A172 (cell line): ENCODE measurements at regions not wholly inside any gene's neighbourhood (a gene's known extent, or its start where the extent isn't known, plus 50 kb on each side); places are given as distances from the start of the nearest gene placed in this dataset.
"Not testable (repeated sequence)": the region's sequence is repeated elsewhere in the genome, so short reads cannot be mapped to it uniquely, and the experiment has no call there.

Experiments
- DNase-seq: peaks from one replicate; pipeline ENCODE4 v3.0.0-alpha.2; 2015; ENCODE audit warnings: low spot score

DNA sequence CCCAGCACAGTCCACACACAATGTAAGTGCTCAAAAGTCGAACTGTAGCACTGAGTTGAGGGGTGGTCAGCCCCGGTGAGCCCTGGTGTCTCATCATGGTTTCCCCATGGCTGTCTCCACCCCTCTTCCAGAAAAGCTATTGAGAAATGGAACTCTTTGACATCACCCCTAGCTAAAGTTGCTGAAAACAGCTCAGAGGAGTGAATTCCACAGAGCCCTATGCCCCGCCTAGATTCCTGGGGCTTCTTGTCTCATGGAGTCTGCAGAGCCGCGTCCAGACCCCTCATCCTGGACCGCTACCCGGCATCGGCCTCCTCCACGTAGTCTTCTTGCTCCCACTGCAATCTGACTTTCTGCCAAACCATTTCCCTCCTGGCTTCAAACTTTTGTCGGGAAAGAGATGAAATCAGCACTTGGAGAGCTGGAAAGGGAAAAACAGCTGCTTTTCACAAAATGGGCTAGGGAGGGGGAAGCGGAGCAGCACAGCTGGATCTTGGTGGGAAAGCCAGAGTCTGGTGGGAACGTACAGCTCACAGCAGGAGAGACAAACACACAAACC lies 132.2 kb downstream of the SNX5 start:
- DNase-seq = no peak

GRCh38 chr20:17835934-17836300 lies 132.7 kb downstream of the SNX5 start:
- DNase-seq = no peak

- peak; percentile 91 for DNase-seq
Observed at GRCh38 chr20:17835240-17835933, 133.2 kb downstream of the SNX5 start.

- DNase-seq = no peak
Observed at GRCh38 chr20:17834804-17835203, 133.8 kb downstream of the SNX5 start.

DNA sequence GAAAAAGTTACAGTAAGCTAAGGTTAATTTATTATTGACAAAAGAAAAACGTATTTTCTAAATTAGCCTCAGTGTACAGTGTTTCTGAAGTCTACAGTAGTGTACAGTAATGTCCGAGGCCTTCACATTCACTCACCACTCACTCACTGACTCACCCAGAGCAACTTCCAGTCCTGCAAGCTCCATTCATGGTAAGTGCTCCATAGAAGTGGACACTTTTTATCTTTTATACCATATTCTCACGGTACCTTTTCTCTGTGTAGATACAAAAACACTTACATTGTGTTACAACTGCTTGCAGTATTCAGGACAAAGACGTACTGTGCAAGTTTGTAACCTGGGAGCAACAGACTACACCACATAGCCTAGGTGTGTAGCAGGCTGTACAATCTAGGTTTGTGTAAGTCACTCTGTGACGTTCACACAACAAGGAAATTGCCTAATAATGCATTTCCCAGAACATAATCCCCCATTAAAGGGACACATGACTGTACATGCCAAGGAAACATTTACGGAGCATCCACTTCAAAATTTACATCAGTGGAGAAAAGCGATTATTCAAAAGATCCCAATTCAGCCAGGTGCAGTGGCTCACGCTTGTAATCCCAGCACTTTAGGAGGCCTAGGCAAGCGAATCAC lies 133.4 kb downstream of the BANF2 start:
- DNase-seq = no peak

- no peak for DNase-seq
Observed at GRCh38 chr20:17832236-17832915, 132.6 kb downstream of the BANF2 start.

DNA sequence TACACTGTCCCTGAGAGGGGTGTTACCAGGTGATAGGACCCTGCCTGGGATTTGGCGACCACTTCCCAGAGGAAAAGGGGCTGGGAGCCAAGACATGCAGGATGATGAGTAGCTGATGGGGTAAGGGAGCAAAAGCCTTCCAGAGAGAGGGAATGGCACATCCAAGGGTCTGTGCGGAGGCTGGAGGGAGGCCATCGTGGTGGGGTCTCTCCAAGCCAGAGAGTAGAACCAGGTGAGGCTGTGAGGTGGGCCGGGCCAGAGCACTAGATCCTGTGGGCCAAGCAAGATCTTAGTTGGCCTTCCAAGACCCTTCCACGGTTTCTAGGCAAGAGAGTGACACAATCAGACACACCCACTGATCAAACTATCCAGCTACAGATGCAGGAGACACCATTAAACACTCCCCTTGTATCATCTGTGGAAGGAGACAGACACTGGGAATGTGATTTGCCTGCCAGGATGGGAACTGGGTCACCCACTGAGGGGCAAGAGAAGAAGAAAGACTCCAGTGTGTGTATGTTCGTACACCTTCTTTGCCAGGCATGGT lies 128.9 kb downstream of the BANF2 start:
- no peak for DNase-seq

- DNase-seq = no peak
Observed at GRCh38 chr20:17827759-17828559, 128.2 kb downstream of the BANF2 start.

- no peak for DNase-seq
Observed at GRCh38 chr20:17827079-17827478, 127.3 kb downstream of the BANF2 start.

GRCh38 chr20:17825960-17826843 lies 126.4 kb downstream of the BANF2 start:
- DNase-seq = peak; percentile 45

DNA sequence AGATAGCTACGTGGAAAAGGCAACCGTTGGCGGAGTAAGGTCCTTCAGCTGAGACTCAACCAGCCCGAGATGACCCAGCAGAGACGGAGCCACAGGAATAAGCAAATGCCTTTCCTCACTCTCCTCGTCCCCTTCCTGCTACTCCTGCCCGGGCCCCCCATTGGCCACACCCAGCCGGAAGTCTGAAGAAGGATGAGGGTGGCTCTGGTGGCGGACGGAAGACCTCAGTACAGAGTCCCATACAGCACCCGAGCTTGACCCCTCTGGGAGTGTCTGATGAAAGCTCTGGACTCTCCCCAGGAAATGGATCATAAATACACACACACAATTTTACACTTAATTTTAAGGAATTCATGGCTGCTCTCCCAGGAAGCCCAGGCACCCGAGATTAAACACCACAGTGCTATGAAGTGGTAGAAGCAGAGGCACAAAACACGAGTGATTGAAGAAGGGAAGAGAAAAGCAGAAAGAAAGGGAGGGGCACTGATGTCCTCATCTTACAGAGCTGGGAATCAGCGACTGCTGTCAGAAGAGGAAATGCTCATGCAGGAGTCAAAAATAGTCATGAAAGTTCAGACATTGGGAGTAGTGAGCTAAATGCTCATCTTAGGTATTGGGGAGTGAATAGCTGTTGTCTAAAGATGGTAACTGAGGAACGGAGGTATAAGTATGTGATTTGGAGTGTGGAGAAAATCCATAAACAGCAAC lies 125.6 kb downstream of the BANF2 start:
- no peak for DNase-seq

DNA sequence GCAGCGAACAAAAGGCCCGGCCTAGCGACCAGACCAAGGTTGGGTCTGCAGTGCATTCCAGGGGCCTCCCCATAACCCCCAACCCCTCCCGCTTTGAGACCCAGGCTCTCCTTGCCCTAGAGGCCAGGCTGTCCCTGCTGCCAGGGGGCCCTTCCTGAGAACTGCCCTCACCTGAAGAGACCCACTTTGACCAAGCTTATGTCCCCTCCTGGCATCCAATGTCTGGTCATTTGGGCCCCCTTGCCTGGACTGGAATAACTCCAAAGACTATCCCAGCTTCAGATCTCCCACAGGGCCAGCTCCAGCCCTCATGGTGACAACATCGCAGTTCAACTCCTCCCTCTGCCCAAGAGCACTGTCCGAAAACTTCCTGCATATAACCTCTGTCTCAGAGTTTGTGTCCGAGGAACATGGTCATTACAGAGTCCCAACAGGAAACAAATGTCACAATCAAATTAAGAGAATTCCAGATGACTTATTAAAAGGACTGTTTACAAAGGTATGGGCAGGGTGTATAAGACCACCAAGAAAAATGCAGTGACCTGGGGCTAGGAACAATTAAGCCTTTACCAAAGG lies 125.0 kb downstream of the BANF2 start:
- DNase-seq = no peak

DNA sequence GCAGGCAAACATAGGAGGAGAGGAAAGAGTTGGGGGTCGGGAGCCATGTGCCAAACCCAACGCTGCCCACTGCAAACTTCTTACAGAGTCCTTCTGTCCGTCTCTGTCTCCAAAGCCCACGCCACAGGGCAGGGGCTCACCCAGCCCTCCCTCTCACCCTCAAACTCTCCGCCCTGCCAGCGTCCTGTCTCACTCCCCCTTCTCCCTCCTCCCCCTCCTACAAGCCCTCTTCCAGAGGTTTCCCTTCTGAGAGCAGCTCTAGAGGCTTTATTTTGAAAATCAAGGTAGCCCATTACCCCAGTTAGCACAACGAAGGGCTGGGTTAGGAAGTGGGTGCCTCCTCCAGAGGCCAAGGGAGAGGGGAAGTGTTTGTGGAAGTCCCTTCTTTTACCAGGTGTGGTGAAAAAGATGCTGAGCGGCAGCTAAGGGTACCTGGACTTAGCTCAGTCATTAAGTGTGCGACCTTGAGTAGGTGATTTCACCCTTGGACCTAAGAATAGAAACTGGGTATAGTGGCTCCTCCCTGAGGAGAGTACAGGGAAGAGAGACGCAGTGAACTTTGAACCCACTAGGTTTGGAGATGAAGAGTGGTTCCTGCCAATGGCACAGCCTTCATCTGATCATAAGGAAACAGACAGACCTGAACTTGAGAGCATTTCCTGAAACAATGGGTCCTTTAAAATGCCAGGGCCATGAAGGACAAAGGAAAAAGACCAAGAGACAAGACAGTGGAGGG lies 123.8 kb downstream of the BANF2 start:
- DNase-seq = no peak

- DNase-seq = no peak
Observed at GRCh38 chr20:17822540-17823408, 123.0 kb downstream of the BANF2 start.

DNA sequence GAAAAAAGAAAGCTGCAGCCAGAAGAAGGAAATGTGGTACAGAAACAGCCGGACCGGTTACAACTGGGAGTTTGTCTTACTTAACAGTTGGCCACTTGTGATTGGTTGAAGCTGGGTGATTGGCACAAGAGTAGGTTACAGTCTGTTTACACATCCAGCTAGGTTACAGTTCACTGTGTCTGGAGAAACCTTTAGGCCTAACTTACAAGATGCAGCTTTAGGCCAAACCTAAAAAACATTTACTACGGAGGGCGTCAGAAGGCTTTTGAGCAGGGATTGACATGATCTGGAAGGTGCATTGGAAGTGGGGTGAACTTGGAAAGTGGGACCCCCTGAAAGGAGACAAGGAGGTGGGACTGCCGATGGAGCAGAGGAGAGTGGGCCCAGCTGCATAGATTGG lies 122.3 kb downstream of the BANF2 start:
- peak; percentile 52 for DNase-seq

DNA sequence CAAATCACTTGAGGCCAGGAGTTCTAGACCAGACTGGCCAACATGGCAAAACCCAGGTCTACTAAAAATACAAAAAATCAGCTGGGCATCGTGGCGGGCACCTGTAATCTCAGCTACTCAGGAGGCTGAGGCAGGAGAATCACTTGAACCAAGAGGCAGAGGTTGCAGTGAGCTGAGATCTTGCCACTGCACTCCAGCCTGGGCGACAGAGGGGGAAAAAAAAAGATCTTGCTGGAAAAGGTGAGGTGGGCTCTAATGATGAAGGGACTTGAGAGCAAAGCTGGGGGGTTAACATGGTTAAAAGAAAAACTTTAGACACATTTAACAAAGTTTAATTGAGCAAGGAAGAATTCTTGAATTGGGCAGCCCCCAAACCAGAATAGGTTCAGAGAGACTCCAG lies 121.8 kb downstream of the BANF2 start:
- not testable (repeated sequence) for DNase-seq

- no peak for DNase-seq
Observed at GRCh38 chr20:17819395-17820093, 119.8 kb downstream of the BANF2 start.
